Fibroblast of lung (primary cell): ENCODE measurements at regions not wholly inside any gene's neighbourhood (a gene's known extent, or its start where the extent isn't known, plus 50 kb on each side); places are given as distances from the start of the nearest gene placed in this dataset.

ENCODE experiments used
- DNase-seq, 2 donors: peaks; one replicate each; pipeline versions ENCODE4 v3.0.0 to v3.0.0-alpha.2; 2010; ENCODE audit warnings: low read depth in 2 of 2
- H2AFZ ChIP-seq: 2 replicates; pipeline ENCODE4 v1.5.1; 2012; ENCODE audit warnings: low read length, control low read depth, inconsistent platforms
- H3K27ac ChIP-seq: 2 replicates; pipeline ENCODE4 v1.5.1; 2011; ENCODE audit warnings: low read length, control low read depth; ENCODE audit not compliant: insufficient read depth
- H3K27me3 ChIP-seq: 2 replicates; pipeline ENCODE4 v1.5.1; 2011; ENCODE audit warnings: mild to moderate bottlenecking, low read length; ENCODE audit not compliant: control insufficient read depth, insufficient read depth
- H3K36me3 ChIP-seq: 2 replicates; pipeline ENCODE4 v1.5.1; 2011; ENCODE audit warnings: low read length; ENCODE audit not compliant: control insufficient read depth, insufficient read depth
- H3K4me1 ChIP-seq: 2 replicates; pipeline ENCODE4 v1.5.1; 2011; ENCODE audit warnings: low read length; ENCODE audit not compliant: control insufficient read depth, insufficient read depth; ENCODE audit errors: extremely low read depth
- H3K4me2 ChIP-seq: 2 replicates; pipeline ENCODE4 v1.5.1; 2011; ENCODE audit warnings: low read length, control low read depth; ENCODE audit not compliant: insufficient read depth; ENCODE audit errors: extremely low read depth
- H3K4me3 ChIP-seq, 4 experiments: fragments of 200-600 bp in 1 of 4; sonication (generic) in 1 of 4; replicated peaks in 1 of 4; 2 replicates each; pipeline ENCODE4 v1.5.1; 2011 to 2016; ENCODE audit warnings: low read length in 4 of 4, low read depth in 3 of 4, mild to moderate bottlenecking in 3 of 4, control low read depth in 2 of 4, inconsistent platforms in 1 of 4, mixed read lengths in 1 of 4; ENCODE audit not compliant: insufficient read depth in 1 of 4; ENCODE audit errors: control extremely low read depth in 1 of 4
- H3K79me2 ChIP-seq: 2 replicates; pipeline ENCODE4 v1.5.1; 2012; ENCODE audit warnings: mild to moderate bottlenecking, low read length, inconsistent platforms; ENCODE audit not compliant: control insufficient read depth, insufficient read depth
- H3K9ac ChIP-seq: 2 replicates; pipeline ENCODE4 v1.5.1; 2011; ENCODE audit warnings: mild to moderate bottlenecking, low read length, control low read depth; ENCODE audit not compliant: insufficient read depth
- H3K9me3 ChIP-seq: 2 replicates; pipeline ENCODE4 v1.5.1; 2012; ENCODE audit warnings: low read depth, low read length; ENCODE audit not compliant: control insufficient read depth, insufficient read depth
- H4K20me1 ChIP-seq: 2 replicates; pipeline ENCODE4 v1.5.1; 2011; ENCODE audit warnings: low read length; ENCODE audit not compliant: control insufficient read depth, insufficient read depth; ENCODE audit errors: extremely low read depth
- EZH2 ChIP-seq: IDR thresholded peaks from 2 replicates; pipeline ENCODE4 v1.5.1; 2012; ENCODE audit warnings: low read length, control low read depth, mild to moderate bottlenecking; ENCODE audit errors: missing control alignments
- TF ChIP-seq, protein P1 (sequence below), 2 donors: IDR thresholded peaks in 1 of 2; conservative IDR thresholded peaks in 1 of 2; 1 replicate in 1 of 2; 2 replicates in 1 of 2; pipeline ENCODE4 v1.5.1; 2011 to 2012; ENCODE audit warnings: low read length in 2 of 2, control low read depth in 1 of 2, inconsistent platforms in 1 of 2, low read depth in 1 of 2, mild to moderate bottlenecking in 1 of 2

- Histone ChIP-seq H3K4me3 (no peak overlapping the region), H3K27me3 (no peaks in the 10 kb centered on the region), H2AFZ (no peak overlapping the region), H3K4me1 (no peaks in the 10 kb centered on the region), H3K9me3 (no peaks in the 10 kb centered on the region), H3K79me2 (no peaks in the 10 kb centered on the region), H3K27ac (no peak overlapping the region), H3K9ac (no peak overlapping the region), H3K36me3 (no peaks in the 10 kb centered on the region), H4K20me1 (no peaks in the 10 kb centered on the region), H3K4me2 (no peak overlapping the region)
- TF ChIP-seq, protein P1, sequence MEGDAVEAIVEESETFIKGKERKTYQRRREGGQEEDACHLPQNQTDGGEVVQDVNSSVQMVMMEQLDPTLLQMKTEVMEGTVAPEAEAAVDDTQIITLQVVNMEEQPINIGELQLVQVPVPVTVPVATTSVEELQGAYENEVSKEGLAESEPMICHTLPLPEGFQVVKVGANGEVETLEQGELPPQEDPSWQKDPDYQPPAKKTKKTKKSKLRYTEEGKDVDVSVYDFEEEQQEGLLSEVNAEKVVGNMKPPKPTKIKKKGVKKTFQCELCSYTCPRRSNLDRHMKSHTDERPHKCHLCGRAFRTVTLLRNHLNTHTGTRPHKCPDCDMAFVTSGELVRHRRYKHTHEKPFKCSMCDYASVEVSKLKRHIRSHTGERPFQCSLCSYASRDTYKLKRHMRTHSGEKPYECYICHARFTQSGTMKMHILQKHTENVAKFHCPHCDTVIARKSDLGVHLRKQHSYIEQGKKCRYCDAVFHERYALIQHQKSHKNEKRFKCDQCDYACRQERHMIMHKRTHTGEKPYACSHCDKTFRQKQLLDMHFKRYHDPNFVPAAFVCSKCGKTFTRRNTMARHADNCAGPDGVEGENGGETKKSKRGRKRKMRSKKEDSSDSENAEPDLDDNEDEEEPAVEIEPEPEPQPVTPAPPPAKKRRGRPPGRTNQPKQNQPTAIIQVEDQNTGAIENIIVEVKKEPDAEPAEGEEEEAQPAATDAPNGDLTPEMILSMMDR (conservative IDR thresholded peaks at IDR 0.05 in 1 of 2, IDR thresholded peaks at IDR 0.05 in 1 of 2; ENCODE audit: low read depth in 1 of 2, low read length in 2 of 2), result no peak
- no peak for TF ChIP-seq EZH2
- no peak for DNase-seq
These were observed 341.5 kb downstream of the TFAP2A start for GRCh38 chr6:10073341-10073740.

- H3K9me3 ChIP-seq, result no peaks in the 10 kb centered on the region
- no peaks in the 10 kb centered on the region for H3K36me3 ChIP-seq
- H3K4me2 ChIP-seq, result no peak overlapping the region
- H3K4me3 ChIP-seq, result no peak overlapping the region
- no peaks in the 10 kb centered on the region for H3K27me3 ChIP-seq
- H3K79me2 ChIP-seq, result no peaks in the 10 kb centered on the region
- H2AFZ ChIP-seq, result no peak overlapping the region
- H3K27ac ChIP-seq, result no peak overlapping the region
- H3K4me1 ChIP-seq, result no peaks in the 10 kb centered on the region
- no peak for DNase-seq
- H4K20me1 ChIP-seq, result no peaks in the 10 kb centered on the region
- H3K9ac ChIP-seq, result no peak overlapping the region
- no peak for TF ChIP-seq EZH2
- TF ChIP-seq, protein P1 (conservative IDR thresholded peaks at IDR 0.05 in 1 of 2, IDR thresholded peaks at IDR 0.05 in 1 of 2; ENCODE audit: low read depth in 1 of 2, low read length in 2 of 2), result no peak
These were observed 343.1 kb downstream of the TFAP2A start for GRCh38 chr6:10071631-10072220.

GRCh38 chr6:10060004-10060403, 354.9 kb downstream of the TFAP2A start:
- no peaks in the 10 kb centered on the region for H4K20me1 ChIP-seq
- no peak overlapping the region for H2AFZ ChIP-seq
- H3K9me3 ChIP-seq, result no peaks in the 10 kb centered on the region
- H3K36me3 ChIP-seq, result no peaks in the 10 kb centered on the region
- H3K27ac ChIP-seq, result no peak overlapping the region
- H3K9ac ChIP-seq, result no peak overlapping the region
- H3K4me3 ChIP-seq, result no peak overlapping the region
- H3K4me1 ChIP-seq, result no peaks in the 10 kb centered on the region
- TF ChIP-seq, protein P1 (conservative IDR thresholded peaks at IDR 0.05 in 1 of 2, IDR thresholded peaks at IDR 0.05 in 1 of 2; ENCODE audit: low read depth in 1 of 2, low read length in 2 of 2), result no peak
- TF ChIP-seq EZH2, result no peak
- H3K27me3 ChIP-seq, result no peaks in the 10 kb centered on the region
- DNase-seq, result no peak
- H3K4me2 ChIP-seq, result no peak overlapping the region
- H3K79me2 ChIP-seq, result no peaks in the 10 kb centered on the region
